Upper lobe of right lung (tissue), 1 donor: ENCODE measurements at regions not wholly inside any gene's neighbourhood (a gene's known extent, or its start where the extent isn't known, plus 50 kb on each side); places are given as distances from the start of the nearest gene placed in this dataset.

Experiments used
- ATAC-seq: fragments of 200-7000 bp; cut with Tn5 transposase; one replicate; pipeline ENCODE4 v1.9.1; 2020; ENCODE audit warnings: mild to moderate bottlenecking, moderate library complexity
- DNase-seq: peaks from one replicate; pipeline ENCODE4 v3.0.0-alpha.2; 2020
- H3K27ac ChIP-seq: fragments of 200-600 bp; one replicate; pipeline ENCODE4 v1.8.0; 2022
- H3K27me3 ChIP-seq: fragments of 200-600 bp; one replicate; pipeline ENCODE4 v1.8.0; 2022; ENCODE audit warnings: mild to moderate bottlenecking
- H3K36me3 ChIP-seq: fragments of 200-600 bp; one replicate; pipeline ENCODE4 v1.8.0; 2022
- H3K4me1 ChIP-seq: fragments of 200-600 bp; one replicate; pipeline ENCODE4 v1.8.0; 2022
- H3K4me3 ChIP-seq: fragments of 200-600 bp; one replicate; pipeline ENCODE4 v1.8.0; 2022; ENCODE audit warnings: mild to moderate bottlenecking
- H3K9me3 ChIP-seq: fragments of 200-600 bp; one replicate; pipeline ENCODE4 v1.8.0; 2022
- CTCF ChIP-seq: fragments of 200-600 bp; IDR thresholded peaks from one replicate; pipeline ENCODE4 v1.8.0; 2022; ENCODE audit warnings: antibody characterized with exemption
- intact Hi-C: fragments of 100-400 bp; cut with DNase I; formaldehyde crosslinking; loops from one replicate; pipeline ENCODE4 v1.11.0; 2022
- donor health status: DM: no; HTN: yes; CAD: no; lungs with severe emphysema.

GRCh38 chr2:121051311-121051710, 233.7 kb downstream of the TFCP2L1 start:
- no peaks in the 10 kb centered on the region for H3K9me3 ChIP-seq
- no peaks in the 10 kb centered on the region for H3K27me3 ChIP-seq
- intact Hi-C loops: no loop called here
- no peaks in the 10 kb centered on the region for H3K36me3 ChIP-seq
- no peak overlapping the region for H3K4me3 ChIP-seq
- no peak for TF ChIP-seq CTCF
- no peak for DNase-seq
- no peak overlapping the region for H3K27ac ChIP-seq
- no peak for ATAC-seq
- no peaks in the 10 kb centered on the region for H3K4me1 ChIP-seq

DNA sequence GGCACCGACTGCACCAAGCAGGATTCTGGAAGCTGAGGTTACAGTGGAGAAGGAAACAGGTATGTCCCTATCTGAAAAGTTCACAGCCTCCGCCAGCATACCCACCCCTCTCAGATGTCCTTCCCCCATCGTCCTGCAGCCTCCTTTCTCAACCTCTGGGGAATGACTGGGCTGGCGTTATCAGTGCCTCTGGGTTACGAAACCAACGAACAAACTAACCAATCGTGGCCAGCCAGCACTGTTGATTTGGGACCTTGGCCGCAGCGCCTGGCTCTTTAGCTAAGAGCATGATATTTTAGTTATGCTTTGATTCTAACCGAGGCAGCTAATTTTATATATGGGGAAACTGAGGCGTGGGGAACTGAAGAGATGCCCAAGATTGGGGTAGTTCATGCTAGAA, 233.0 kb downstream of the TFCP2L1 start:
- H3K9me3 ChIP-seq: no peaks in the 10 kb centered on the region
- intact Hi-C loops: no loop called here
- DNase-seq (peak; percentile 42), ATAC-seq (no peak)
- H3K36me3 ChIP-seq: no peaks in the 10 kb centered on the region
- no peak for TF ChIP-seq CTCF
- no peak overlapping the region for H3K27ac ChIP-seq
- H3K4me3 ChIP-seq: no peak overlapping the region
- no peaks in the 10 kb centered on the region for H3K4me1 ChIP-seq
- H3K27me3 ChIP-seq: no peaks in the 10 kb centered on the region

- DNase-seq: peak; percentile 47
- H3K4me1 ChIP-seq: no peaks in the 10 kb centered on the region
- intact Hi-C loops: no loop called here
- H3K9me3 ChIP-seq: no peaks in the 10 kb centered on the region
- ATAC-seq: no peak
- H3K36me3 ChIP-seq: no peaks in the 10 kb centered on the region
- no peaks in the 10 kb centered on the region for H3K27me3 ChIP-seq
- no peak overlapping the region for H3K27ac ChIP-seq
- TF ChIP-seq CTCF: no peak
- H3K4me3 ChIP-seq: no peak overlapping the region
Measured at GRCh38 chr2:121052521-121052920, 232.5 kb downstream of the TFCP2L1 start.

DNA sequence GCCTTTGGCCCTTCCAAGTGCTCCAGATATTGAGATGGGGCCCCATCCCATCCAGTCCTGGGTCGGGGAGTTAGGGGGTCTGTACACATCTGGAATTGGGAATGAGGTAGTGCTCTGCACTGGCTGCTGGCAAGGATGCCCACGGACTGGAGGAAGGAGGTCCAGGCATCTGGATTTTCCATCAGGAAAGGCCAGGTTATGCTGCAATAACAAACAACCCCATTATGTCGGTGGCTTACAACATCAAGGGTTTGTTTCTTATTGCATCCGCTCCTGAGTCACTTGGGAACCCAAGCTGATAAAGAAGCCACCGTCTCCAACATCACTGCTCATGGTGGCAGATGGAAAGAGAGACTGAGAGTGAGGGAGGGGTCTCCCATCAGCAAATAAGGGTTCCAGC, 229.9 kb downstream of the TFCP2L1 start:
- Histone ChIP-seq H3K4me3 (no peak overlapping the region), H3K9me3 (no peaks in the 10 kb centered on the region), H3K4me1 (no peaks in the 10 kb centered on the region), H3K27ac (no peak overlapping the region), H3K27me3 (no peaks in the 10 kb centered on the region), H3K36me3 (no peaks in the 10 kb centered on the region)
- no peak for TF ChIP-seq CTCF
- intact Hi-C loops: no loop called here
- ATAC-seq: no peak
- no peak for DNase-seq

DNA sequence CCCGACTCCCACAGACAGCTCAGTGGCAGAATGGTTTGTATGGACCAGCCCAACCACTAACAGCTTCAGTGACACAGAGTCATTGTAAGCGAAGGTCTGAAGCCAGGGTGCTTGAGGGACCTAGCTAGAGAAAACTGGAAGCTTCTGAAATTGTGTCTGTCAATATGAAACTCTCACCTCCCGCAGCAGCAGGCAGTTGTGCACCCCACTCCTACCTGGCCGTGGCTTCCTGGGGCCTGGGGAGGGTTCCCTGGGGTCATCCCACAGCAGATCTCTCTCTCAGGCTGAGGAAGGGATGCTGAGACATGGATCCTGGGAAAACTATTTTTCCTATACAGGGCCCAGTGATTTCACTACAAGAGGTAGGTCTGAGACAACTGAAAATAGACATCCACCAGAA, 229.5 kb downstream of the TFCP2L1 start:
- intact Hi-C loops: no loop called here
- no peaks in the 10 kb centered on the region for H3K9me3 ChIP-seq
- ATAC-seq (no peak), DNase-seq (no peak)
- H3K4me1 ChIP-seq: no peaks in the 10 kb centered on the region
- no peak overlapping the region for H3K4me3 ChIP-seq
- H3K27ac ChIP-seq: no peak overlapping the region
- no peaks in the 10 kb centered on the region for H3K27me3 ChIP-seq
- H3K36me3 ChIP-seq: no peaks in the 10 kb centered on the region
- TF ChIP-seq CTCF: no peak

- no peak for ATAC-seq
- DNase-seq: no peak
- intact Hi-C loops: no loop called here
- peaks cover 14% of the 10 kb centered on the region for H3K27me3 ChIP-seq
- no peaks in the 10 kb centered on the region for H3K4me1 ChIP-seq
- no peak for TF ChIP-seq CTCF
- H3K4me3 ChIP-seq: no peak overlapping the region
- H3K9me3 ChIP-seq: no peaks in the 10 kb centered on the region
- no peak overlapping the region for H3K27ac ChIP-seq
- H3K36me3 ChIP-seq: no peaks in the 10 kb centered on the region
Measured at GRCh38 chr2:121058852-121059558, 226.0 kb downstream of the TFCP2L1 start.
